Central memory CD4-positive, alpha-beta T cell (primary cell): ENCODE measurements at regions not wholly inside any gene's neighbourhood (a gene's known extent, or its start where the extent isn't known, plus 50 kb on each side); places are given as distances from the start of the nearest gene placed in this dataset.

Source experiments
- DNase-seq: peaks from one replicate; pipeline ENCODE4 v3.0.0; 2022

- DNase-seq = no peak
Measured at GRCh38 chr11:13225038-13226001, 52.3 kb upstream of the BMAL1 start.

- DNase-seq = no peak
Measured at GRCh38 chr11:13227676-13228255, 49.8 kb upstream of the BMAL1 start.
